IMR-90 (cell line): ENCODE measurements at regions not wholly inside any gene's neighbourhood (a gene's known extent, or its start where the extent isn't known, plus 50 kb on each side); places are given as distances from the start of the nearest gene placed in this dataset.

Source experiments
- ATAC-seq: fragments of 200-7000 bp; cut with Tn5 transposase; 2 replicates; pipeline ENCODE4 v1.9.1; 2020; ENCODE audit warnings: low read depth, mild to moderate bottlenecking, moderate library complexity
- BruUV-seq: library from RNA; stranded (reverse); fragments of 400-500 nt; replicated peaks from 2 replicates; lab custom pipeline; 2021; lab: Mats Ljungman, UMichigan
- CTCF ChIA-PET: fragments of 300-600 bp; formaldehyde crosslinking; extraction: SDS; loops from one replicate; lab custom pipeline; 2021; ENCODE audit warnings: antibody characterized with exemption; lab: Yijun Ruan, JAX
- POLR2A ChIA-PET: fragments of 300-600 bp; sonication (Branson Sonifier 250); formaldehyde crosslinking; loops from one replicate; lab custom pipeline; 2022; ENCODE audit warnings: antibody characterized with exemption; ENCODE audit not compliant: unreplicated experiment; lab: Charles Lee
- DNase-seq: peaks from one replicate; pipeline ENCODE4 v3.0.0; 2013
- H2AFZ ChIP-seq: replicated peaks from 2 replicates; pipeline ENCODE3; 2013; ENCODE audit warnings: low read length, mild to moderate bottlenecking; ENCODE audit not compliant: poor library complexity
- H2AK5ac ChIP-seq: 2 replicates; pipeline ENCODE4 v1.6.1; 2013; ENCODE audit warnings: low read depth, low read length, inconsistent platforms
- H2AK9ac ChIP-seq: replicated peaks from 2 replicates; pipeline ENCODE3; 2013; ENCODE audit warnings: mild to moderate bottlenecking, low read depth, low read length, moderate library complexity; ENCODE audit not compliant: poor library complexity
- H2BK120ac ChIP-seq: 2 replicates; pipeline ENCODE4 v1.6.1; 2013; ENCODE audit warnings: low read depth, low read length, inconsistent platforms
- H2BK15ac ChIP-seq: 3 replicates; pipeline ENCODE4 v1.6.1; 2013; ENCODE audit warnings: low read depth, low read length, inconsistent platforms
- H2BK20ac ChIP-seq: 2 replicates; pipeline ENCODE4 v1.6.1; 2013; ENCODE audit warnings: low read depth, mild to moderate bottlenecking, inconsistent platforms, low read length, moderate library complexity
- H2BK5ac ChIP-seq: 2 replicates; pipeline ENCODE4 v1.6.1; 2013; ENCODE audit warnings: mild to moderate bottlenecking, low read depth, low read length, inconsistent platforms; ENCODE audit not compliant: poor library complexity, severe bottlenecking
- H3K14ac ChIP-seq: replicated peaks from 2 replicates; pipeline ENCODE4 v1.6.1; 2013; ENCODE audit warnings: low read depth, low read length, inconsistent platforms
- H3K18ac ChIP-seq: 2 replicates; pipeline ENCODE4 v1.6.1; 2013; ENCODE audit warnings: low read depth, low read length, control low read depth
- H3K23ac ChIP-seq: 2 replicates; pipeline ENCODE4 v1.6.1; 2013; ENCODE audit warnings: low read depth, low read length, inconsistent platforms
- H3K27ac ChIP-seq: 2 replicates; pipeline ENCODE4 v1.5.1; 2013; ENCODE audit warnings: mild to moderate bottlenecking, control low read depth, low read length; ENCODE audit not compliant: insufficient read depth
- H3K27me3 ChIP-seq: 2 replicates; pipeline ENCODE4 v1.6.1; 2013; ENCODE audit warnings: low read length; ENCODE audit not compliant: control insufficient read depth, insufficient read depth
- H3K36me3 ChIP-seq: 2 replicates; pipeline ENCODE4 v1.6.1; 2013; ENCODE audit warnings: low read length, mixed read lengths; ENCODE audit not compliant: control insufficient read depth, insufficient read depth
- H3K4ac ChIP-seq: 2 replicates; pipeline ENCODE4 v1.6.1; 2013; ENCODE audit warnings: low read depth, low read length, inconsistent platforms
- H3K4me1 ChIP-seq: 2 replicates; pipeline ENCODE4 v1.6.1; 2013; ENCODE audit warnings: low read length, mixed read lengths; ENCODE audit not compliant: control insufficient read depth, insufficient read depth
- H3K4me2 ChIP-seq: 2 replicates; pipeline ENCODE4 v1.6.1; 2013; ENCODE audit warnings: low read depth, mild to moderate bottlenecking, control low read depth, low read length, moderate library complexity
- H3K4me3 ChIP-seq: 2 replicates; pipeline ENCODE4 v1.5.1; 2013; ENCODE audit warnings: low read depth, mild to moderate bottlenecking, control low read depth, low read length, moderate library complexity; ENCODE audit not compliant: insufficient read depth
- H3K56ac ChIP-seq: 2 replicates; pipeline ENCODE4 v1.6.1; 2013; ENCODE audit warnings: low read length, inconsistent platforms; ENCODE audit not compliant: insufficient read depth; ENCODE audit errors: extremely low read depth
- H3K79me1 ChIP-seq, 2 experiments: 2 replicates each; pipeline ENCODE4 v1.6.1; 2013; ENCODE audit warnings: low read length in 2 of 2, inconsistent platforms in 1 of 2, low read depth in 1 of 2
- H3K9ac ChIP-seq: 2 replicates; pipeline ENCODE4 v1.6.1; 2013; ENCODE audit warnings: low read depth, low read length, control low read depth
- H3K9me1 ChIP-seq: 2 replicates; pipeline ENCODE4 v1.6.1; 2013; ENCODE audit warnings: low read length, inconsistent platforms; ENCODE audit not compliant: insufficient read depth
- H3K9me3 ChIP-seq: 2 replicates; pipeline ENCODE4 v1.6.1; 2013; ENCODE audit warnings: low read length; ENCODE audit not compliant: control insufficient read depth, insufficient read depth
- H4K20me1 ChIP-seq: 2 replicates; pipeline ENCODE4 v1.6.1; 2013; ENCODE audit warnings: low read length, inconsistent platforms; ENCODE audit not compliant: insufficient read depth
- H4K5ac ChIP-seq: 2 replicates; pipeline ENCODE4 v1.6.1; 2013; ENCODE audit warnings: mild to moderate bottlenecking, low read depth, low read length, control low read depth
- H4K8ac ChIP-seq, 2 experiments: 2 replicates each; pipeline ENCODE4 v1.6.1; 2013; ENCODE audit warnings: low read depth in 2 of 2, low read length in 2 of 2, control low read depth in 1 of 2, inconsistent platforms in 1 of 2
- H4K91ac ChIP-seq: 2 replicates; pipeline ENCODE4 v1.6.1; 2013; ENCODE audit warnings: low read depth, low read length, inconsistent platforms; ENCODE audit not compliant: insufficient read depth
- BHLHE40 ChIP-seq: fragments of 150-350 bp; IDR thresholded peaks from 2 replicates; pipeline ENCODE4 v1.6.1; 2016; ENCODE audit warnings: mild to moderate bottlenecking, low read depth, low read length
- CEBPB ChIP-seq: IDR thresholded peaks from 2 replicates; pipeline ENCODE4 v1.6.1; 2012; ENCODE audit warnings: low read depth, low read length, improper control_type of control experiment
- CTCF ChIP-seq: conservative IDR thresholded peaks from 2 replicates; pipeline ENCODE4 v1.5.1; 2012; ENCODE audit warnings: mild to moderate bottlenecking, low read depth, low read length, improper control_type of control experiment
- ELK1 ChIP-seq: fragments of 150-350 bp; IDR thresholded peaks from 2 replicates; pipeline ENCODE4 v1.6.1; 2016; ENCODE audit warnings: low read depth, mild to moderate bottlenecking, low read length, moderate library complexity, borderline replicate concordance
- FOS ChIP-seq: fragments of 150-350 bp; IDR thresholded peaks from 2 replicates; pipeline ENCODE4 v1.6.1; 2016; ENCODE audit warnings: low read depth, low read length
- MAFK ChIP-seq: IDR thresholded peaks from 2 replicates; pipeline ENCODE4 v1.6.1; 2012; ENCODE audit warnings: low read depth, low read length, improper control_type of control experiment
- MAZ ChIP-seq: IDR thresholded peaks from 2 replicates; pipeline ENCODE4 v1.6.1; 2012; ENCODE audit warnings: low read depth, mild to moderate bottlenecking, low read length, improper control_type of control experiment, moderate library complexity, borderline replicate concordance
- MXI1 ChIP-seq: IDR thresholded peaks from 2 replicates; pipeline ENCODE4 v1.6.1; 2012; ENCODE audit warnings: low read depth, mild to moderate bottlenecking, low read length, moderate library complexity, borderline replicate concordance
- POLR2A ChIP-seq: IDR thresholded peaks from 2 replicates; pipeline ENCODE4 v1.6.1; 2012; ENCODE audit warnings: mild to moderate bottlenecking, low read depth, low read length
- RCOR1 ChIP-seq: IDR thresholded peaks from 2 replicates; pipeline ENCODE4 v1.6.1; 2012; ENCODE audit warnings: mild to moderate bottlenecking, low read length, improper control_type of control experiment; ENCODE audit not compliant: insufficient replicate concordance
- SMC3 ChIP-seq: fragments of 150-350 bp; IDR thresholded peaks from 2 replicates; pipeline ENCODE4 v1.6.1; 2016; ENCODE audit warnings: low read depth, mild to moderate bottlenecking, antibody characterized with exemption, low read length, moderate library complexity
- USF2 ChIP-seq: fragments of 150-350 bp; IDR thresholded peaks from 2 replicates; pipeline ENCODE4 v1.6.1; 2017; ENCODE audit warnings: mild to moderate bottlenecking, antibody characterized with exemption, low read length, low read depth
- WGBS, 2 experiments: methylation state at CpG; one replicate each; pipeline versions ENCODE4 v1.1.5 to v1.1.7; 2013; ENCODE audit warnings: missing lambda C conversion rate in 2 of 2; ENCODE audit not compliant: insufficient read length in 1 of 2; ENCODE audit errors: extremely low coverage in 2 of 2; 5-methylcytosine and 5-hydroxymethylcytosine counted together
- dilution Hi-C: fragments of 300-500 bp; cut with HindIII; formaldehyde crosslinking; loops from one replicate; pipeline ENCODE4 v1.14.3; 2018; ENCODE audit warnings: low sequenced_read_pairs; ENCODE audit not compliant: unreplicated experiment
- in situ Hi-C: fragments of 300-500 bp; cut with MboI; formaldehyde crosslinking; loops from 3 replicates; pipeline ENCODE4 v1.14.3; 2019; ENCODE audit warnings: low sequenced_read_pairs, inconsistent platforms, mixed read lengths
- intact Hi-C: fragments of 100-400 bp; cut with micrococcal nuclease; formaldehyde crosslinking; loops from 2 replicates; pipeline ENCODE4 v1.10.0; 2022

- TF ChIP-seq CTCF (no peak), MAZ (no peak), BHLHE40 (no peak)
These were observed 59.6 kb upstream of the AGPS start (continued) for GRCh38 chr2:177332992-177333388.

- Histone ChIP-seq H4K5ac (no peak overlapping the region), H2BK5ac (no peak overlapping the region), H3K4me1 (peaks cover 21% of the 10 kb centered on the region), H3K56ac (no peak overlapping the region), H2BK120ac (no peak overlapping the region), H3K4ac (no peak overlapping the region), H3K9ac (no peak overlapping the region), H3K9me3 (no peaks in the 10 kb centered on the region), H2BK15ac (no peak overlapping the region), H4K8ac (no peak overlapping the region), H3K27me3 (no peaks in the 10 kb centered on the region), H3K4me3 (no peak overlapping the region), H3K14ac (no peak overlapping the region), H3K4me2 (no peak overlapping the region), H2AFZ (no peak overlapping the region), H4K91ac (no peak overlapping the region), H2BK20ac (no peak overlapping the region), H2AK9ac (no peak overlapping the region), H2AK5ac (no peak overlapping the region), H3K9me1 (no peaks in the 10 kb centered on the region; the same call in 1 of the 2 replicates), H3K18ac (no peak overlapping the region), H3K23ac (no peak overlapping the region), H3K36me3 (no peaks in the 10 kb centered on the region), H4K20me1 (no peaks in the 10 kb centered on the region), H3K79me1 (peaks cover 7 to 8% of the 10 kb centered on the region in 2 experiments; a peak in 3 of 4 replicates), H3K27ac (no peak overlapping the region)
- ATAC-seq (peak; percentile 27; the same call in 1 of the 2 replicates), DNase-seq (peak; percentile 40)
- dilution Hi-C loops: no loop called here
- ChIA-PET CTCF (interaction anchor here (0.6 to 2.8 kb wide), 14 partner anchors 11 to 462 kb away, joined by 3 to 13 read pairs (median 4); no protein-coding TSS in a partner anchor), POLR2A (no interaction called here)
- in situ Hi-C loops: loop anchor here (5.0 to 10.0 kb wide), 4 partner anchors 73 to 390 kb away; partner anchors contain the start of gene NFE2L2
- intact Hi-C loops: loop anchor here (1.0 to 5.0 kb wide), 6 partner anchors 81 to 424 kb away; a partner anchor contains a TSS
- WGBS, 2 experiments: no CpG with 5 or more reads among the region's 2 CpGs
- BruUV-seq: no TSS peak
- TF ChIP-seq CEBPB (no peak), FOS (no peak), MXI1 (no peak), SMC3 (peak; percentile 94), ELK1 (no peak), BHLHE40 (no peak), RCOR1 (no peak), POLR2A (no peak), USF2 (no peak), MAFK (no peak)
These were observed 57.5 kb upstream of the AGPS start for GRCh38 chr2:177334940-177335543.
